Stimulated activated CD8-positive, alpha-beta memory T cell treated with anti-CD3 and anti-CD28 coated beads, Interleukin-2, amount 100 ng/mL, for 48 hours (primary cell): ENCODE measurements at regions not wholly inside any gene's neighbourhood (a gene's known extent, or its start where the extent isn't known, plus 50 kb on each side); places are given as distances from the start of the nearest gene placed in this dataset.
"Not testable (repeated sequence)": the region's sequence is repeated elsewhere in the genome, so short reads cannot be mapped to it uniquely, and the experiment has no call there.

ENCODE experiments used
- DNase-seq, 2 donors: peaks; one replicate each; pipeline ENCODE4 v3.0.0-alpha.2; 2020; ENCODE audit warnings: low read depth in 2 of 2

DNA sequence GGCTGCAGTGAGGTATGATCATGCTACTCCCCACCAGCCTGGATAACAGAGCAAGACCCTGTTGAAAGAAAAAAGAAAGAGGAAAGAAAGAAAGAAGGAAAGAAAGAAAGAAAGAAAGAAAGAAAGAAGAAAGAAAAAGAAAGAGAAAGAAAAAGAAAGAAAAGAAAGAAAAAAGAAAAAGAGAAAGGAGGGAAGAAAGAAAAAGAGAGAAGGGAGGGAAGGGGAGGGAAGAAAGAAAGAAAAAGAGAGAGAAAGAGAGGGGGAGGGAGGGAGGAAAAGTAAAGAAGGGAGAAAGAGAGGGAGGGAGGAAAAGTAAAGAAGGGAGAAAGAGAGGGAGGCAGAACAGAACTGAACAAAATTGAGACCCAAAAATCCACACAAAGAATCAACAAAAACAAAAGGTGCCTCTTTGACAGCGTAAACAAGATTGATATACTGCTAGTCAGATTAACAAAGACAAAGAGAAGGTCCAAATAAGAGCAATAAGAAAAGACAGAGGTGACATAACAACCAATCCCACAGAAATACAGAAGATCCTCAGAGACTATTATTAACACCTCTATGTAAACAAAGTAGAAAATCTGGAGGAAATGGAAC lies 293.9 kb upstream of the AMIGO2 start:
- DNase-seq, result no peak

DNA sequence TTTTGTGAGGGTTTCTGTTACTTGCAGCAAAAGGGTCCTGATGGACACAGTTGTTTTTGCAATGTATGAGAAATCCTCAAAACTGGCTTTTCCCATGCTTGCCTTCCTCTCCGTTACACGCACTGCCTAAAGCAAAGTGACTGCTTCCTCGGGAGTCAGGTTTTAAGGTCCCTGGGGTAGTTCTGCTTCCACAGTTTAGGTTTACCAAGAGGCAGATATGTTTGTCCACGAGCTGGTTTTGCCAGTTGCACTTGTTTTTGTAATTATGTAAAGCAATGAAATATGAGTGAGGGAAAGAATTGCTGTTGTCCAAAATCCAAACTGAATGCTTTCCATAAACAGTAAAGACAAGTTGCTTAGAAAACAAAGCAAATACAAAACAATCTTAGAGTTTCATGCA lies 290.7 kb upstream of the AMIGO2 start:
- DNase-seq, result no peak

DNA sequence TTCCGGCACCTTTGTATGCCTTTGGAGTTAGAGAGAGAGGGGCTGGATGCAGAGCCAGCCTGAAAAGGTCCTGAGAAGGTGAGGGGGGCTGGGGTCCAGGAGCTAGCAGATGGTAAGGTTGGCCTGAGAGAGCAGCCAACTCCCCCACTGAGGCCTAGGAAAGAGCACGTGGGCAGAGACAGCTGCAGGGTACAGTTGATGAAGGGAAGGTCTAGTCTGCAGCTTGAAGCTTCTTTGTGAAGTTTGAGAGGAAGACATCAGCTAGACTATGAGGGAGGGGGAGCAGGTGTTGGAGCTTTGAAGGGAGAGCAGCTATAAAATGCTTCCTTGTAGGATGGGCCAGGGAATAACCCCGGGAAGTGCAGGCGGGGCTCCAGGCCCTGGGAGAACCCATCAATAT lies 289.3 kb upstream of the AMIGO2 start:
- no peak for DNase-seq

DNA sequence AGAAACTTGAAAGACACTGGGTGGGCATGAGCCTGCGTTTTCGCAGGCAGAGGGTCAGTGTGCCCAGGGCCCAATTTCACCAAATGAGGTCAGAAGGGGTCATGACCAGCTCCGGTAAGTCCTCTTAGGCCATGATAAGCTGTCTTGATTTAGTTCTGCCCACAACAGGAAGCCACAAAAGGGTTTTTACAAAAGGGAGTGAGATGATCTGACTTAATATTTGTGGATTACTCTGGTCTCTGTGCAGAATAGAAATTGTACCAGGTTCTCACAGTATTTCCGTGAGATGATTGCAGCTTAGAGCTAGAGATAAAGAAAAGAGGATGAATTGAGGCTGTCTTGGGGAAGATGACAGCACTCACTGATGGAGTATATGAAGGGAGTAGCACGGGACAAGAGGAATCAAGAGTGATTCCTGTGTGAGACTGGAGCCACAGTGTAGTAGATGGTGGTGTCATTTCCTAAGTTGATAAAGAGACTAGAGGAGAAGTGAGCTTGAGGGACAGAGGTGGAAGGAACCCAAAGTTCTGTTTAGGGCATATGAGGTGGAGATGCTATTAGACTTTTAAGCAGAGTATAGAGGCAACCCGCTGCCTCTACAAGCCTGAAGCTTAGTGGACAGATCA lies 288.3 kb upstream of the AMIGO2 start:
- DNase-seq, result no peak

DNA sequence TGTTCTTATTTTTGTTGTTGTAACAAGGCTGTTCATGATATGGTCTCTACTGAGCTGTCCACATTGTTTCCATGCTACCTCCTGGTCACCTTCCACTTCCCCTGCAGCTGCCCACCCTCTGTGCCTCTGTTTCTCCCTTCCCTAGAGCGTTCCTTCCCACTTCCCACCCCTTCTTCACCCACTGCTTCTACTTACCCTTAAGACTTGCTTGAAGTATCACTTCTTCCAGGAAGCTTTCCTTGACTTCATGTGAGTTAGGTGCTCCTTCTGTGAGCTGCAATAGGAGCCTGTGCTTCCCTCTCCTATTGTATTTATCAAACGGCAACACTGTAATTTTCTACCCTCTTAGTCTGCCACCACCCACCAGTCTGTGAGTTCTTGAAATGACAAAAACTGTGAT lies 286.8 kb upstream of the AMIGO2 start:
- no peak for DNase-seq

DNA sequence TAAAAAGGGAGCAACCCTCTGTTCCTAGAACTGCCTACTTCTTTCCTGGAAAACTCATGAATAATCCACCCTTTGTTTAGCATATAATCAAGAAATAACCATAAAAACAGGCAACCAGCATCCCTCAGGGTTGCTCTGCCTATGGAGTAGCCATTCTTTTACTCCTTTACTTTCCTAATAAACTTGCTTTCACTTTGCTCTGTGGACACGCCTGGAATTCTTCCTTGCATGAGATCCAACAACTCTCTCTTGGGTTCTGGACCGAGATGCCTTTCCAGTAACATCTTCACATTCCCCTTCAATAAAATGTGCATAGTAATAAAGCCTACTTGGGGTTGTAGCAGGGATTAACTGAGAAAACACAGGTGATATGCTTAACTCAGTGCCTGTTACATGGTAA lies 286.4 kb upstream of the AMIGO2 start:
- DNase-seq, result no peak

DNA sequence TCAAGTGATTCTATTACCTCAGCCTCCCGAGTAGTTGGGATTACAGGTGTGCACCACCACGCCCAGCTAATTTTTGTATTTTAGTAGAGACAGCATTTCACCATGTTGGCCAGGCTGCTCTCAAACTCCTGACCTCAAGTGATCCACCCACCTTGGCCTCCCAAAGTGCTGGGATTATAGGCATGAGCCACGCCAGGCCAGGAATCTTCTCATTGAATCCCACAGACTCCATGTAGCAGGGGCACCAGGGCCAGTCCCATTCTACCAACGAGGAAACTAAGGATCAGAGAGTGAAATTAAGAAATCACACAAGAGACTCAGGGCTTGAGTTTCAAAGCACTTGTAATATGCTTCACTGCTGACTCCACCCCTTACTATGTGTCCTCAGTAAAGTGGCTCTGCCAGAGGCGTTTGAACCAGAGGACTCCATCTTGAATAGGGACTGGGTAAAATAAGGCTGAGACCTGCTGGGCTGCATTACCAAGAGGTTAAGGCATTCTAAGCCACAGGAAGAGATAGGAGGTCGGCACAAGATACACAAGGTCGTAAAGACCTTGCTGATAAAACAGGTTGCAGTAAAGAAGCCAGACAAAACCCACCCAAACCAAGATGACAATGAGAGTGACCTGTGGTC lies 285.8 kb upstream of the AMIGO2 start:
- DNase-seq, result not testable (repeated sequence)

DNA sequence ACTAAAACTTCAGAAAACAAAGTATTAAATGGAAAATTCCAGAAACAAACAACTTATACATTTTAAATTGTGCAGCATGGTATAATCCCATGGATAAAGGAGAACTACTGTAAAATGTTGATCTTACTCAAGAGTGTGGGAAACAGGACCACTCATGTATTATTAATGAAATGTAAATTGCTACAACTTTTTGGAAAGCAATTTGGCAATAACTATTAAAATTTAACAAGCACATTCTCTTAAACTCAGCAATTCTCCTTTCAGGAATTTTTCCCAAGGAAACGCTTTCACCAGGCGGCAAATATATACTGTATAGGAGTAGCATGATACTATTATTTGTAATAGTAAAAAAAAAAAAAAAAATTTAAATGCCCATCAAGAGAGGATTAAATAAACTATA lies 284.5 kb upstream of the AMIGO2 start:
- no peak for DNase-seq

DNA sequence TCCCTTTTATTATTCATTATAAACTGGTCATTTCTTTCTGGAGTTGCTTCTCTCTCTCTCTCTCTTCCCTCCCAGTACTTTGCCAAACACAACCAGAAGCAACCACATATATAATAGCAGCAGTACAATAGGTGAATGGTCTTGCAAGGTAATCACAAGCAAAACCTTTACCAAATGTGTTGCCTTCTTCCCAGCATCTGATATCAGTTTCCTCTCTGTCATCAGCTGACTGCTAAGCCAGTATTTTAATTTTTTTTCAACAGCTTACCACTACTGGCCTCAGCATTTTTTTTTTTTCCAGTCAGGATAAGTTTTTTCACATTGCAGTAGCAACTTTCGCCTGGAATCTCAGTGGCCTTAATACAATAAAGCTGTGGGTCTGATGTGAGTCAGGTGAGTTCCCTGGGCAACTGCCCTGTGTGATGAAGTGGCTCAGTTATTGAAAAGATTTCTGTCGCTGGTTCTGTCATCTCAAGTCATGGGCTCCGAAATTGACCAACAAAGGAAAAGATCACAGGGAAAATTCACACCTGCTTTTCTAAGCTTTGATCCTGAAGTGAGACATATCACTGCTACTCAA lies 282.5 kb upstream of the AMIGO2 start:
- DNase-seq, result no peak

DNA sequence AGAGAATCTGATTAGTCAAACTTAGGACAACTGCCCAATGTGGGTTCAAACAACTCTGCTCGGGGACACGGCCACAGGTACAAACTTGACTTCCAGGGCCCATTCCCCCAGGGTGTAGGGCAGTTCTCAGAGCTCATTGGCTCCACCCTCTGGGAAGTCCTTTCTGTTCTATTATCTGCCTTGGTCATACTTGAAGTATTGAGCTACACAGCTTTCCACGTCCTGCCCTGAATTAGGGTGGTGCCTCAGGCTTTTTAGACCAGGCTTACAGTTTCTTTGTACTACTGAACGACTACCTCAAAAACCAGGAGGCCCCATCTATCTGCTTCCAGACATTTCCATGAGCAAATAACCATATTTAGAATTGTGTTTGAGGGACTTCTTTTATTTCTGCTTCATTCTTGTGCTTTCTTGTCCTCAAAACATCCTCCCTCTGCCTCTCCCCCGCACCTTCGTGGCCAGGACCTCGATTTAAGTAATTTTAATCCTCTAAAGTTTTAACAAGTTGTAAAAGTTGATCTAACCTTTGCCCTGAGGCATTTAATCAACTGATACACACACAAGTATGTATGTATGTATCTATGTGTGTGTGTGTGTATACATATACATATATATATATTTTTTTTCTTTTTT lies 281.7 kb upstream of the AMIGO2 start:
- peak; percentile 30 to 34 for DNase-seq

DNA sequence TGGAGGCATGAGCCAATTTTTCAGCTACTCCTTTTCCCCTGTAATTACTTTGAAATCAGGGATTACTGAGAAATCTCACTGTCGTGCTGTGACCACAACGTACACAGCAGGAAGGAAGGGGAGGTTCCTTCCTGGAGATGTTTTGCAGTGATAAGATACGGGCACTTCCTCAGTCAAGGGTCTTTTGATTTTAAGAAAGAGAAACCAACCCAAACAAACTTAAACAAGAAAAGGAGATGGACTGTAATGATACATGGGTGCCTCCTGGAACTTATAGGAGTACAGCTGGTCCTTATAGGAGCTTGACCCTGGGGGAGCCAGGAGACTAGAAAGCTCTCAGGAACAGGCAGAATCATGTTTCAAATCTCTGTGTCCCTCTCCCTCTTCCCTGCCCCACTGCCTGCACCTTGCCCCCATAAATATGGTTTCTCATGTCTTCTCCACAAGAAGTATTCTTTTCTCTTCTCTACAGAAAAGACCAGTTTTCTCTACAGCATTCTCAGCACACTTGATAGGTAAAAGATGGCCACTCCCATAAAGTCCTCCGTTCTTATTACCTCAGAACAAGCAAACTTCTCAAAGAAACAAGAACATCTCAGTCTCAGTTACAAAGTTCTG lies 281.1 kb upstream of the AMIGO2 start:
- no peak for DNase-seq

DNA sequence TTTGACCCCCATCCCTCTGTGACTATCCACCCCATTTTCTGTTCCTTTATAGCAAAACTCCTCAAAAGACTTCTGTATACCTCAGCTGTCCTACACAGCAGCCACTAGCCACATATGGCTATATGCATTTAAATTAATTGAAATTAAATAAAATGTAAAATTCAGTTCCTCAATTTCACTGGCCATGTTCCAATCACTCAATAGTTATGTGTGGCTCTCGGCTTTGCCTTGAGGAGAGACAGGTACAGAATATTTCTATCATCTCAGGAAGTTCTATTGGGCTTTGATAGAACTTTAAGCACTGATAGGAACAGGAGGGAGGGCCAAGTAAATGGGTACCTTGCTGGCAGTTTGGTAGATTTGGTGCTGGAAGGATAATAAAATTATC lies 280.3 kb upstream of the AMIGO2 start:
- DNase-seq, result no peak

DNA sequence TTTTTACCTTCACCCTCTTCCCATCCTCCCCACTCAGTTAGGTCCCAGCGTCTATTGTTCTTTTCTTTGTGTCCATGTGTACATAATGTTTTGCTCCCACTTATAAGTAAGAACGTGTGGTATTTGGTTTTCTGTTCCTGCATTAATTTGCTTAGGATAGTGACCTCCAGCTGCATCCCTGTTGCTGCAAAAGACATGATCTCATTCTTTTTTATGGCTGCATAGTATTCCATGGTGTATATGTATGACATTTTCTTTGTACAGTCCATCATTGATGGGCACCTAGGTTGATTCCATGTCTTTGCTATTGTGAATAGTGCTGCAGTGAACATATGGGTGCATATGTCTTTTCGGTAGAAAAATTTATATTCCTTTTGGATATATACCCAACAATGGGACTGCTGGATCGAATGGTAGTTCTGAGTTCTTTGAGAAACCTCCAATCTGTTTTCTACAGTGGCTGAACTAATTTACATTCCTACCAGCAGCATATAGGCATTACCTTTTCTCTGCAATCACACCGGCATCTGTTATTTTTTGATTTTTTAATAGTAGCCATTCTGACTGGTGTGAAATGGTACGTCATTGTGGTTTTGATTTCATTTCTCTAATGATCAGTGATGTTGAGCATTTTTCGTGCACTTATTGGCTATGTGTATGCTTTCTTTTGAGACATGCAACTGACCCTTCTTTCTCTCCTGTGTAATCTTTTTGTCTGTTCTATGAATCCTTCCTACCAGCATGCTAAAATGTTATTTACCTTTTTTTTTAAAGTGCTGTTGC lies 279.7 kb upstream of the AMIGO2 start:
- no peak for DNase-seq

DNA sequence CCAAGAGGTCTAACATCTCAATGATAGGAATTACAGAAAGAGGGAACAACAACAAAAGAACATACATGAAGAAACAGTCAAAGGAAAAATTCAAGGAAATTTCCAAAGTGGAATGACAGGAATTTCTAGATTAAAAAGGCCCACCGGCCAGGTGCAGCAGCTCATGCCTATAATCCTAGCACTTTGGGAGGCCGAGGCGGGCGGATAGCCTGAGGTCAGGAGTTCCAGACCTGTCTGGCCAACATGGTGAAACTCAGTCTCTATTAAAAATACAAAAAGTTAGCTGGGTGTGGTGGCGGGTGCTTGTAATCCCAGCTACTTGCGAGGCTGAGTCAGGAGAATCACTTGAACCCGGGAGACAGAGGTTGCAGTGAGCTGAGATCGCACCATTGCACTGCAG lies 277.2 kb upstream of the AMIGO2 start:
- DNase-seq, result not testable (repeated sequence)

DNA sequence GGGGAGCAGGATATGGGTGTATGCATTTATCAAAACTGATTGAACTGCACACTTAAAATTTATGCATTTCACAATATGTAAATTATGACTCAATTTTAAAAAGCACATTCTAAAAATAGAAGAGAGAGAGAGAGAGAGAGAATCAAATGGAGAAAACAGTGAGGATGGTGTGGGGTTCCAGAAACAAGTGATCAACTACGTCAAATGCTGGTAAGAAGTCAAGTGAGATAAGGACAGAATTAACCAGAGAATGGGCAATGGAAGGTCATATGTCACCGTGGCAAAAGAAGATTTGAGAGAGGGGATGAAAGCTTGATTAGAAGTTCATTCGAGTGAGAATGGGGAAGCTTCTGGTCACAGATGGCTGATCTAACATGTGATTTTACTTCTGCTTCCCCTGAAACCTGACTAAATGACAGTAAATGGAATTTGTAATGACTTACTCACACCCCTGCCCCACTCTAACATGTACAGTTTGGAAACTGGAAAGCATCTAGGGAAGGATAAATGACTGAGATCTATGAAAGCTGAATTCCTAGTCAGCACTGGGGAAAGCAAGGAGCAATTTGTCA lies 276.5 kb upstream of the AMIGO2 start:
- no peak for DNase-seq

DNA sequence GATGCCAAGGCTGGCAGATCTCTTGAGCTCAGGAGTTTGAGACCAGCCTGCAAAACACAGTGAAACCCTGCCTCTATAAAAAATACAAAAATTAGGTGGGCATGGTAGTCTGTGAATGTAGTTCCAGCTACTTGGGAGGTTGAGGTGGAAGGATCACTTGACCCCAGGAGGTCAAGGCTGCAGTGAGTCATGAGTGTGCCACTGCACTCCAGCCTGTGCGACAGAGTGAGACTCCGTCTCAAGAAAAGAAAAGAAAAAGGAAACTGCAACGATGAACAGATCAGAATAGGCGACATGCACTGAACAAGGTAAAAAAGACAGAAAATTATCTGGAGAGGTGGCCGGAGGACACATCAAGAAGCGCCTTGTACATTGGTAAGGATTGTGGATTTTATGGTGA lies 273.7 kb upstream of the AMIGO2 start:
- DNase-seq, result no peak

DNA sequence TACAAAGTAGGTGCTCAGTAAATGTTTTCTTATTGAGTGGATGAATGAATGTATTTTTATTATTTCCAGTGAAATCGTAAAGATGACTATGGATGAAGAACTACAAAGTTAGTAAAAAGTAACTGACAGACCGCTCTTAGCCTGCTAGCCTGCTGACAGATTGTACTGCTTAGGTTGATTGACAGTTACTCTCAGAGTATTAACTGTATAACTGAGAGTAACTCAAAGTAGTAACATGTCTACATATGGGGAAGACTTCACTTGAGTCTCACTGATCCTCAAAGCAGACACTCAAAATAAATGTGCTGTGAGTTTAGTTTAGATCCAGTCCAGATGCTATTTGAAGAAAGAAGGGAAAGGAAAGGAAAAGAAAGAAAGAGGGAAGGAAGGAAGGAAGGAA lies 272.3 kb upstream of the AMIGO2 start:
- no peak for DNase-seq

DNA sequence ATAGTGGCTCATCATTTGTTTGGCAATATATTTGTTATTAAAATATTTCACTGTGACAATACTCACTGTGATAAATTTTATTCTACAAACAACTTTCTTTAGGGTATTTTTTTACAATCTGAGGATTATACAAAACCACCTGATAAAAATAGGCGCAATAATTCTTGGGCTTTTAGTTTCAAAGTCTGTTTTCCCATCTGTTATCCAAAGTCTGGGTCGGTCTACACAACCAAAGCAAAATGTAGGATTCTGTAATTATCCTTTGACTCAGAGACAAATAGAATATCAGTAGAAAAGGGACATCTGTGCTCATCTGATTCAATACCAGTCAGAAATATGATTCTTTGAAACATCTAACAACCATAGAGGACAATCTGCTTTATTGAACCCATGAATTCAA lies 271.8 kb upstream of the AMIGO2 start:
- DNase-seq, result no peak

DNA sequence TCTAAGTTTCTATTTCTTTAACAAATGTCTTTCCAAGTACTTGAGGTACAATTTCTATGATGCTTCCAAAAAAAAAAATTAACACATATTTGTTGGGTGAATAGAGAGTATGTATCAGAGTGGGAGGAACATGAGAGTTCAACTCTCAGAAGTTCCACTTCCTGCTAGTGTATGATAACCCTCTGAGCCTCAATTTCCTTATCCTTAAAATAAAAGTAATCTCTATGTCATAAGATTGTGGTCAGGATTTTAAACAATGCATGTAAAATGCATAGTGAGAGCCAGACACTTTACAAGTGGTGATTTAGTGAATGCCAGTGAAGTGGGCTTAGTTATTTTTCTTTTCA lies 270.3 kb upstream of the AMIGO2 start:
- no peak for DNase-seq

DNA sequence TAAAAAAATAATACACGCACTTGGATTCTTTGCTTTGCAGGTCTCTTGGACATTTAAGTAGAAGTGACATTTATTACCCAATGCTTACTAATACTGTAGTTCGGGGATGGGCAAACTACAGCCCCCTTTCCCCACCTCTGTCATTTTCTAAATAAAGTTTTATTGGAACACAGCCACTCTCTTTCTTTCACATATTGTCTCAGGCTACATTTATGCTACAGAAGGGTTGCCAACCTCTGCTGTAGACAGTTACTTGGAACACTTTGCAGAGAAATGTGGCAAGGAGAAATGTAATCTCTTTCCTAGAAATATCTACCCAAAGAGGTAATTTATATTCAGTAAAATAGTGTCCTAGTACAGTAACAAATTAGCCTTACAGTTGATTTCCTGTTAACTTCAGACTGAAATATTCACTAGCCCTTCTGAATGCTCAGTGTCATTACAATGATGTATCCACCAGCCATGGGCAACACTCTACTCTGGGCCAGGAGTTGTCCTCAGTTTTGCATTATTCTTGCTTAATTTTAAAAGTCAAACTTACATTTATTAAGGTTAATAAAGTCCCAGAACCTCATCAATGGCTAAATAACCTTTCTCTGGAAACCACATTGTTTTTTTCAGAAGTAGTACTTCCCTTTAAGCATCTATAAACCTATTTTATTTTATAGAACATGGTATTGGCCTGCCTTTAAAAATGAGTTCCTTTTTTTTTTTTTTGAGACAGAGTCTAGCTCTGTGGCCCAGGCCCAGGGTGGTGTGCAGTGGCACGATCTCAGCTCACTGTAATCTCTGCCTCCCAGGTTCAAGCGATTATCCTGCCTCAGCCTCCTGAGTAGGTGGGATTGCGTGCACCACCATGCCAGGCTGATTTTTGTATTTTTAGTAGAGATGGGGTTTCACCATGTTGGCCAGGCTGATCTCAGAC lies 269.6 kb upstream of the AMIGO2 start:
- no peak for DNase-seq
